GF-D8 (cell line): ENCODE measurements at regions not wholly inside any gene's neighbourhood (a gene's known extent, or its start where the extent isn't known, plus 50 kb on each side); places are given as distances from the start of the nearest gene placed in this dataset.
"Not testable (repeated sequence)": the region's sequence is repeated elsewhere in the genome, so short reads cannot be mapped to it uniquely, and the experiment has no call there.

Experiments used
- DNase-seq: peaks from one replicate; lab custom pipeline; 2025; lab: John Stamatoyannopoulos, UW

GRCh38 chr12:60714141-60714900, 1118.5 kb downstream of the SLC16A7 start:
- DNase-seq = no peak

GRCh38 chr12:60724475-60724874, 1128.6 kb downstream of the SLC16A7 start:
- DNase-seq = no peak

DNA sequence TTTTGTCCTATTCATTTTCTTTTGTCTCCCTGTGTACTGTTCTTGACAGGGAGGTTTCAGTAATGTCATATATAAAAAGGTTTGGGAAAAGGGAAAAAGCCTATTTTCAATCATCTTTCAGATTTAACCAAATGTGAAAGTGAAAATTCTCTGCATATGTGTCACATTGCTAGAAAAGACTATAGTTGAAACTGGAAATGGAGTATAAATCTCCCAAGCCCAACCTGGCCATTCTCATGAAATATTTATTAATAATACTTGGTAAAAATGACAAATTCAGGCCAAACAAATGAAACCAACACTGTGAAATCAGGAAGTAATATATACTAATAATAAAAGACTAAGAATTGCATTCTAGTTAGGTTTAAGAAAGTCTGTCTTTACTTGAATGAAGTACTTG, 1129.2 kb downstream of the SLC16A7 start:
- DNase-seq = no peak

GRCh38 chr12:60752589-60752988, 1156.8 kb downstream of the SLC16A7 start:
- no peak for DNase-seq

DNA sequence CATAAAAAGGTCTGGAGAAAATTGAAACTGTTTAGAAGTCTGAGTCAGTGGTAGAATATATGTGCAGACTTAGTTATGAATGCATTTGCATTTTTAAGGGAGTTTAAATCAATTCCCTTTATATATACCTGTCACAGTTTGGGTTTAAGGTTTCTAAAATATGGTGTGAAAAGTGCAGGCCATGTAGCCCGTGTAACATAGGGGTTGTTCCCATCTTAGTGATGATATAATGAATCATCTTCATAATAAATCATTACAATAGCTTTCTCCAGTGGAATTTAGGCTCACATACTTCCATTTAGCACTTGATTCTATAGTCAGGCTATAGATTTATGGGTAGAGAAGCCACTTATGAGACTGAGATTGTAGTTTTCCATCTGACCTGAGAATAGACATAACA, 1162.4 kb downstream of the SLC16A7 start:
- no peak for DNase-seq

DNA sequence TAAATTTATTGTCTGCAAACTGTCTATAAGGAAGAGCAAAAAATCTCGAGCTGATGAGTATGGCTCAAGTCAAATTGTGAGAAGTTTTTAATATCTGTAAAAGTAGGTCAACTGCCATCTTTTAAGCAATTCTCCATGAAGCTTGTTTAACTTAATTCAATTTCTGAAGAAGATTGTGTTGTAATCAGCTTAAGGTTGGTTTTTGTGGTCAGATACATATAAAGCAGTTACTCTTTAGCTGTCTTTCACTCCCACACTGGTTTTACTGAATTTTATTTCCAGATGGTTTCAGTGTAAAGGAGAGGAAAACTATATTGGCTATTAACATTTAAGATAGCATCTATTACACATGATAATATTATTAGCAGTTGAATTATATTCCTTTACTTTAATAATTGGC, 1165.1 kb downstream of the SLC16A7 start:
- peak; percentile 37 for DNase-seq

- DNase-seq = not testable (repeated sequence)
Measured at GRCh38 chr12:60801166-60801565, 1205.3 kb downstream of the SLC16A7 start.

DNA sequence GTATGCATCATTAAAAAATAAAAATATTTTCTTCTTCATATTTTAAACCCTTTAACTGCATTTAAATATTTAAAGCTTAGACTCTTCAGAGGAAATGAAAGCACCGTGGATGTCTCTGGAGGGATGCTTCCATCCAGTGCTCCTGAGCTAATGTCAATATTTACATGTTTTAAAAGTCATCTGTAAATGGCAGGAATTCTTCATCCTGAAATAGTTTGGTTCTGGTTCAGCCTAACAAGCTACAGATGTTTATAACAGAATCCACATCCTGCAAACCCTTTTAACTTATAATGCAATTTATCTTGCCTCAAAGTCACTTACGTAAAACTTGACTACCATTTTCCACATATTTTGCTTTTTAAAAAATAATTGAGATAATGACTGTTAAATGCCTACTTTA, 1207.3 kb downstream of the SLC16A7 start:
- DNase-seq = no peak

- no peak for DNase-seq
Measured at GRCh38 chr12:60805364-60805763, 1209.5 kb downstream of the SLC16A7 start.

GRCh38 chr12:60819794-60820193, 1224.0 kb downstream of the SLC16A7 start:
- no peak for DNase-seq

DNA sequence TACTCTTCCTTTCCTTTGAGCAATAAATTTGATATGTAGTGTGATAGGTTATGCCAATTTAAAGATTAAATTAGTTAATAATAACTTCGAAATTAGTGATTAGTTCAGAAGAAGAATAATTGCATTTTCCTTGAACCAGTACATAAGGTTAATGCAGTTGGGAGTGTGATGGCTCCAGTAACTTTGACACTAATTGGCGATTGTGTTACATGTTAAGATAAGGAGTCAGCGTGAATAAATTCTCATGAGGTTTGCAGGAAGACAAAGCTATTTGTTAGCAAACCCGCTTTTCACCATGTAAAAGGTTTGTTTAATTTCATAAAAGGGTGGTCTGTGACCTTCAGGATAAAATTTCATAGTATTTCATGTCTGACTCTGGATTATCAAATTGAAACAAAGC, 1226.8 kb downstream of the SLC16A7 start:
- DNase-seq = no peak

DNA sequence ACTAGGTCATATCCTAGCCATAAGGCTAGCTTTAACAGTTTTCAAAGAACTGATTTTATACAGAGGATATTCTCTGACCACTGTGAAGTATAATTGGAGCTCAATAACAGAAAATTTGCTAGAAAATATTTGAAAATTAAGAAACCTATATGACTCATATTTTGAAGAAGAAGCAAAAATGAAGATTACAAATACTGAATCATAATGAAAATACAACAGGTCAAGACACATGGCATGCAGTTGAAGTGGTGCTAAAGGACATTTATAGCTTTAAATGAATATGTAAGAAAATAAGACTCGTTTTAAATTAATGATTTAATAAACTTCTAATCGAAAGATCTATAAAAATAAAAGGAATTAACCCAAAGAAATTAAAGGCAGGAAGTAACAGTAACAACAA, 1234.6 kb downstream of the SLC16A7 start:
- DNase-seq = no peak

- no peak for DNase-seq
Measured at GRCh38 chr12:60832290-60832689, 1236.5 kb downstream of the SLC16A7 start.

- DNase-seq = no peak
Measured at GRCh38 chr12:60834372-60834771, 1238.5 kb downstream of the SLC16A7 start.

DNA sequence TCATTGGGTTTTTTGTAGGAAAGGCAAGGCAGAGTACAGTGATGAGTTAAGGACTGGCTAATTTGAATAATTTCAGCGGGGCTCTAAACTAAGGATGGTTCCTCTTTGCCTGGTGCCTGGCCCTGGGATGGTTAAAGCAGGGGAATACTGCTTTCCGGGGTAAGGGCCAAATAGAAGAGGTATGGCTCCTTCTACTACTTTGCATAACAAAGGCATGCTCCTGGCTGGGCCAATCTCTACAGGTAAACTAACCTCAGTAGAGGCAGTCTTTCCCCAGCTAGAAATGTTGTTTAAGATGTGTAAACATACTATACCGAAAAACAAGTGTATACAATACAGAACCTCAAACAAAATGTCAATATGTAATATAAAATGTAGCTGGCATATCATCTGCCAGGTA, 1239.0 kb downstream of the SLC16A7 start:
- DNase-seq = no peak

DNA sequence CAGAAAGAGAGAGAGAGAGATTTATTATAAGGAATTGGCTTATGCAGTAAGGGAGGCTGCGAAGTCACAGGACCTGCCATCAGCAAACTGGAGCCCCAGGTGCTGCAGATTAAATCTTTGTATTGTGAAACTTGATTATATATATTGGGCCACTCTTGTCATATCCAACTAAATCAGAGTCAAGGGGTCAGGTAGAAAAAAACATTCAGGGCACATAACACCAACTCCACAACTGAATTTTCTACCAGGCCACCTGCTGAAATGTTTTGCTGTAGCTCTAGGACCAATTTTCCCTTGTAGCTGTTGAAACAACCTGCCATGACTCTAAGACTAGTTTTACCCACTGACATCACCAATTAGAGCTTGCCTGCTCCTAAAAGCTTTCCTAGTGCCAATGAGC, 1240.8 kb downstream of the SLC16A7 start:
- no peak for DNase-seq

- DNase-seq = no peak
Measured at GRCh38 chr12:60842181-60842580, 1246.4 kb downstream of the SLC16A7 start.

DNA sequence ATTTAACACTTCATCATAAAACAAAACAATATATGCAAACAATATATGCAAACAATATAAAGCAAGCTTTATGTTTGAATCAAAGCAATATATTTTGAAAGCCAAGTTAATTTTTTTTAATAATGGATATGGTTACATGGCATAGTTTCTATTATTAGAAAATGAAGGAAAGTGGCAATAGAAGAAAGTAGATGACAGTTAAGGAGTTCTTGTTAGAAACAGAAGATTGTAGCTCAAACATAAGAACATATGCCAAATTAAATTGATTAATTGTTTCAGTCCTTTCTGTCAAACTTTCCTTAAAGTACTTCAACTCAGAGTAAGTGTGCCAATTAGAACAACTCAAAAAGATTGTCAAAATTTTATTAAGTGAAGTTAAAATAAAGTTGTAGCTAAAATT, 1248.3 kb downstream of the SLC16A7 start:
- DNase-seq = no peak

- DNase-seq = no peak
Measured at GRCh38 chr12:60844875-60845274, 1249.0 kb downstream of the SLC16A7 start.

GRCh38 chr12:60845696-60846095, 1249.9 kb downstream of the SLC16A7 start:
- no peak for DNase-seq

- no peak for DNase-seq
Measured at GRCh38 chr12:60847281-60847680, 1251.5 kb downstream of the SLC16A7 start.

GRCh38 chr12:60849723-60850122, 1253.9 kb downstream of the SLC16A7 start:
- no peak for DNase-seq

- DNase-seq = no peak
Measured at GRCh38 chr12:60853407-60853806, 1257.6 kb downstream of the SLC16A7 start.

DNA sequence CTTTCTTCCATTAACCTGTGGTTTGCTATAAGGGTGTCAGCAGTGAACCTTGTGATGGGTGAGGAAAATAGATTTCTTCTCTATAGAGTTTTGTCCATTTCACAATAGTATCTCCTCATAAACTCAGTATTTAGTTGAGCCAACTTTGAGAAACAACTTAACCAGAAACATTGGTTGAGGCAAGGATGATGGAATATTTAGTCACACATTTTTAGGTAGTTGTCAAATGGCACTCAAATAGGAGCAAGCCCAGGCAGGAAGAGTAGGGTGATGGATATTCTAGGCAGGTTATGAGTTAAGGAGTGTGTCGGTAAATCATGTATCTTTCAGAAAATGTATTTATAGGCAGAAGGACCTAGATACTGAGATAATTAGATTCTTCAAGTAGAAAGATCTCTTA, 1267.6 kb downstream of the SLC16A7 start:
- no peak for DNase-seq
